K562 (cell line): ENCODE measurements at regions not wholly inside any gene's neighbourhood (a gene's known extent, or its start where the extent isn't known, plus 50 kb on each side); places are given as distances from the start of the nearest gene placed in this dataset.

ENCODE experiments used
- CHCHD3 ChIP-seq: fragments of 250-450 bp; sonication (Bioruptor Pico); IDR thresholded peaks from 2 replicates; pipeline ENCODE4 v2.1.2; 2022; ENCODE audit warnings: mild to moderate bottlenecking
- ETS2 ChIP-seq: IDR thresholded peaks from 2 replicates; pipeline ENCODE4 v1.6.1; 2016; ENCODE audit warnings: borderline replicate concordance, missing genetic modification characterization, mild to moderate bottlenecking, moderate library complexity, missing compliant biosample characterization; ENCODE audit not compliant: poor library complexity, severe bottlenecking
- JUNB ChIP-seq: fragments of 450-650 bp; formaldehyde crosslinking; conservative IDR thresholded peaks from 2 replicates; pipeline ENCODE4 v1.4.0; 2020; ENCODE audit warnings: mild to moderate bottlenecking
- MAFG ChIP-seq: fragments of 450-650 bp; conservative IDR thresholded peaks from 2 replicates; pipeline ENCODE4 v1.6.1; 2016; ENCODE audit warnings: missing genetic modification characterization, missing compliant biosample characterization
- NFATC3 ChIP-seq: fragments of 450-650 bp; IDR thresholded peaks from 2 replicates; pipeline ENCODE4 v1.6.1; 2017; ENCODE audit warnings: mild to moderate bottlenecking
- PHF21A ChIP-seq: fragments of 450-650 bp; IDR thresholded peaks from 2 replicates; pipeline ENCODE4 v1.6.1; 2017; ENCODE audit warnings: low read depth, borderline replicate concordance
- PYGO2 ChIP-seq: fragments of 450-650 bp; IDR thresholded peaks from 2 replicates; pipeline ENCODE4 v1.6.1; 2016; ENCODE audit warnings: mild to moderate bottlenecking, missing genetic modification characterization, moderate library complexity, missing compliant biosample characterization
- SIN3A ChIP-seq, 2 experiments: fragments of 150-350 bp in 1 of 2; IDR thresholded peaks; 2 replicates each; pipeline ENCODE4 v1.6.1; 2011 to 2016; ENCODE audit warnings: borderline replicate concordance in 2 of 2, low read depth in 2 of 2, low read length in 2 of 2, mild to moderate bottlenecking in 2 of 2, moderate library complexity in 2 of 2; ENCODE audit not compliant: control insufficient read depth in 1 of 2
- SLC30A9 ChIP-seq: fragments of 250-450 bp; sonication (Bioruptor Pico); IDR thresholded peaks from 2 replicates; pipeline ENCODE4 v1.8.0; 2022; ENCODE audit warnings: mild to moderate bottlenecking, moderate library complexity
- SMARCA5 ChIP-seq: fragments of 450-650 bp; IDR thresholded peaks from 2 replicates; pipeline ENCODE4 v1.6.1; 2016
- SREBF2 ChIP-seq: sonication (generic); formaldehyde crosslinking; IDR thresholded peaks from 2 replicates; pipeline ENCODE4 v1.4.0; 2020; ENCODE audit warnings: mild to moderate bottlenecking, missing genetic modification reagents
- TAF7 ChIP-seq: fragments of 450-650 bp; IDR thresholded peaks from 2 replicates; pipeline ENCODE4 v1.6.1; 2016; ENCODE audit warnings: missing genetic modification characterization, missing compliant biosample characterization
- TCF7 ChIP-seq: sonication (generic); IDR thresholded peaks from 2 replicates; pipeline ENCODE4 v1.6.1; 2016; ENCODE audit warnings: antibody characterized with exemption, borderline replicate concordance
- TFAM ChIP-seq: fragments of 250-450 bp; sonication (Bioruptor Pico); conservative IDR thresholded peaks from 2 replicates; pipeline ENCODE4 v1.5.0; 2021; ENCODE audit warnings: mild to moderate bottlenecking, moderate library complexity
- TGIF2 ChIP-seq: sonication (generic); formaldehyde crosslinking; IDR thresholded peaks from 2 replicates; pipeline ENCODE4 v1.8.1; 2022; ENCODE audit warnings: mild to moderate bottlenecking, missing genetic modification reagents, moderate library complexity
- ZBTB17 ChIP-seq: fragments of 450-650 bp; formaldehyde crosslinking; IDR thresholded peaks from 2 replicates; pipeline ENCODE4 v1.4.0; 2020; ENCODE audit warnings: mild to moderate bottlenecking
- ZFP1 ChIP-seq: fragments of 450-650 bp; formaldehyde crosslinking; IDR thresholded peaks from 2 replicates; pipeline ENCODE4 v1.4.0; 2020; ENCODE audit warnings: mild to moderate bottlenecking, mixed read lengths
- ZKSCAN1 ChIP-seq: fragments of 150-350 bp; IDR thresholded peaks from 2 replicates; pipeline ENCODE4 v1.6.1; 2016; ENCODE audit warnings: low read depth, low read length
- ZNF212 ChIP-seq: fragments of 450-650 bp; formaldehyde crosslinking; IDR thresholded peaks from 2 replicates; pipeline ENCODE4 v1.4.0; 2020; ENCODE audit warnings: mild to moderate bottlenecking
- ZNF316 ChIP-seq: fragments of 450-650 bp; IDR thresholded peaks from 2 replicates; pipeline ENCODE4 v1.6.1; 2016
- ZNF384 ChIP-seq: IDR thresholded peaks from 2 replicates; pipeline ENCODE4 v1.6.1; 2012; ENCODE audit warnings: low read depth, low read length, improper control_type of control experiment
- ZNF589 ChIP-seq: fragments of 200-800 bp; sonication (Bioruptor generic); IDR thresholded peaks from 2 replicates; pipeline ENCODE4 v1.6.1; 2016; ENCODE audit warnings: low read depth, missing genetic modification characterization, missing compliant biosample characterization
- TF ChIP-seq, protein P1 (sequence below): IDR thresholded peaks from 2 replicates; pipeline ENCODE4 v1.6.1; 2012; ENCODE audit warnings: low read depth, low read length, improper control_type of control experiment, borderline replicate concordance
- TF ChIP-seq, protein P2 (sequence below): sonication (generic); formaldehyde crosslinking; IDR thresholded peaks from 2 replicates; pipeline ENCODE4 v1.8.1; 2023; ENCODE audit warnings: mild to moderate bottlenecking, missing genetic modification reagents
- TF ChIP-seq, protein P3 (sequence below): sonication (generic); formaldehyde crosslinking; IDR thresholded peaks from 2 replicates; pipeline ENCODE4 v1.8.1; 2023; ENCODE audit warnings: mild to moderate bottlenecking, missing genetic modification reagents
- TF ChIP-seq, protein P4 (sequence below): fragments of 450-650 bp; IDR thresholded peaks from 2 replicates; pipeline ENCODE4 v1.6.1; 2016; ENCODE audit warnings: antibody characterized with exemption

DNA sequence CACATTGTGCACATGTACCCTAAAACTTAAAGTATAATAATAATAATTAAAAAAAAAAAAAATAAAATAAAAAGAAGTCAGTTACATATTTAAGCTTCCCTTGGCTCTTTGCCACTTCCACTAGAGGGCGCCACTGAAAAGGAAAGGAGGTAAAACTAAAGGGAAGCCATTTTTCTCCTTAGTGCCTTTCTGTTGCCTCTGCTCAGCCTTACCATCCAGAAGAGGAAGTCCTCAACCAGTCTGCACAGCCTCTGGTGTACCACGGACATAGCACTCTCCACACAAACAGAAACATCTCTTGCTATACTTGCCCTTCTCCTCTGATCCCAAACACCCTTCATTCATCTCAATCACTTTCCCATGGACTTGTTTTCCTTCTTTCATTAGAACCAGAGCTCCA lies 169.0 kb upstream of the EEA1 start (continued):
- peak; percentile 76; the same call in 1 of the 2 replicates for TF ChIP-seq SMARCA5
- TF ChIP-seq PYGO2 (tag), result peak; percentile 64
- no peak for TF ChIP-seq JUNB (CRISPR knock-in tag)
- TF ChIP-seq NFATC3, result no peak
- no peak for TF ChIP-seq SIN3A (IDR thresholded peaks at IDR 0.05; ENCODE audit: borderline replicate concordance in 2 of 2, control insufficient read depth in 1 of 2, low read depth in 2 of 2, low read length in 2 of 2)
- TF ChIP-seq ZNF212 (CRISPR knock-in tag), result no peak
- TF ChIP-seq ETS2 (tag), result no peak
- TF ChIP-seq ZNF384, result 0 out of 2 replicates have a peak, but pooled peaks have one; percentile 25
- TF ChIP-seq, protein P1, sequence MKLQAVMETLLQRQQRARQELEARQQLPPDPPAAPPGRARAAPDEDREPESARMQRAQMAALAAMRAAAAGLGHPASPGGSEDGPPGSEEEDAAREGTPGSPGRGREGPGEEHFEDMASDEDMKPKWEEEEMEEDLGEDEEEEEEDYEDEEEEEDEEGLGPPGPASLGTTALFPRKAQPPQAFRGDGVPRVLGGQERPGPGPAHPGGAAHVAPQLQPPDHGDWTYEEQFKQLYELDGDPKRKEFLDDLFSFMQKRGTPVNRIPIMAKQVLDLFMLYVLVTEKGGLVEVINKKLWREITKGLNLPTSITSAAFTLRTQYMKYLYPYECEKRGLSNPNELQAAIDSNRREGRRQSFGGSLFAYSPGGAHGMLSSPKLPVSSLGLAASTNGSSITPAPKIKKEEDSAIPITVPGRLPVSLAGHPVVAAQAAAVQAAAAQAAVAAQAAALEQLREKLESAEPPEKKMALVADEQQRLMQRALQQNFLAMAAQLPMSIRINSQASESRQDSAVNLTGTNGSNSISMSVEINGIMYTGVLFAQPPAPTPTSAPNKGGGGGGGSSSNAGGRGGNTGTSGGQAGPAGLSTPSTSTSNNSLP, result no peak
- TF ChIP-seq SLC30A9, result no peak
- TF ChIP-seq, protein P2, sequence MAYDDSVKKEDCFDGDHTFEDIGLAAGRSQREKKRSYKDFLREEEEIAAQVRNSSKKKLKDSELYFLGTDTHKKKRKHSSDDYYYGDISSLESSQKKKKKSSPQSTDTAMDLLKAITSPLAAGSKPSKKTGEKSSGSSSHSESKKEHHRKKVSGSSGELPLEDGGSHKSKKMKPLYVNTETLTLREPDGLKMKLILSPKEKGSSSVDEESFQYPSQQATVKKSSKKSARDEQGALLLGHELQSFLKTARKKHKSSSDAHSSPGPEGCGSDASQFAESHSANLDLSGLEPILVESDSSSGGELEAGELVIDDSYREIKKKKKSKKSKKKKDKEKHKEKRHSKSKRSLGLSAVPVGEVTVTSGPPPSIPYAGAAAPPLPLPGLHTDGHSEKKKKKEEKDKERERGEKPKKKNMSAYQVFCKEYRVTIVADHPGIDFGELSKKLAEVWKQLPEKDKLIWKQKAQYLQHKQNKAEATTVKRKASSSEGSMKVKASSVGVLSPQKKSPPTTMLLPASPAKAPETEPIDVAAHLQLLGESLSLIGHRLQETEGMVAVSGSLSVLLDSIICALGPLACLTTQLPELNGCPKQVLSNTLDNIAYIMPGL (CRISPR knock-in tag), result no peak
- no peak for TF ChIP-seq ZBTB17 (CRISPR knock-in tag)
- no peak for TF ChIP-seq CHCHD3 (CRISPR knock-in tag)
- TF ChIP-seq SREBF2 (CRISPR knock-in tag), result no peak
- TF ChIP-seq TCF7, result no peak
- no peak for TF ChIP-seq ZNF316
- no peak for TF ChIP-seq MAFG (tag)
- TF ChIP-seq ZFP1 (CRISPR knock-in tag), result no peak
- TF ChIP-seq, protein P3, sequence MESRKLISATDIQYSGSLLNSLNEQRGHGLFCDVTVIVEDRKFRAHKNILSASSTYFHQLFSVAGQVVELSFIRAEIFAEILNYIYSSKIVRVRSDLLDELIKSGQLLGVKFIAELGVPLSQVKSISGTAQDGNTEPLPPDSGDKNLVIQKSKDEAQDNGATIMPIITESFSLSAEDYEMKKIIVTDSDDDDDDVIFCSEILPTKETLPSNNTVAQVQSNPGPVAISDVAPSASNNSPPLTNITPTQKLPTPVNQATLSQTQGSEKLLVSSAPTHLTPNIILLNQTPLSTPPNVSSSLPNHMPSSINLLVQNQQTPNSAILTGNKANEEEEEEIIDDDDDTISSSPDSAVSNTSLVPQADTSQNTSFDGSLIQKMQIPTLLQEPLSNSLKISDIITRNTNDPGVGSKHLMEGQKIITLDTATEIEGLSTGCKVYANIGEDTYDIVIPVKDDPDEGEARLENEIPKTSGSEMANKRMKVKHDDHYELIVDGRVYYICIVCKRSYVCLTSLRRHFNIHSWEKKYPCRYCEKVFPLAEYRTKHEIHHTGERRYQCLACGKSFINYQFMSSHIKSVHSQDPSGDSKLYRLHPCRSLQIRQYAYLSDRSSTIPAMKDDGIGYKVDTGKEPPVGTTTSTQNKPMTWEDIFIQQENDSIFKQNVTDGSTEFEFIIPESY (CRISPR knock-in tag), result no peak
- TF ChIP-seq TFAM, result no peak
- TF ChIP-seq, protein P4, sequence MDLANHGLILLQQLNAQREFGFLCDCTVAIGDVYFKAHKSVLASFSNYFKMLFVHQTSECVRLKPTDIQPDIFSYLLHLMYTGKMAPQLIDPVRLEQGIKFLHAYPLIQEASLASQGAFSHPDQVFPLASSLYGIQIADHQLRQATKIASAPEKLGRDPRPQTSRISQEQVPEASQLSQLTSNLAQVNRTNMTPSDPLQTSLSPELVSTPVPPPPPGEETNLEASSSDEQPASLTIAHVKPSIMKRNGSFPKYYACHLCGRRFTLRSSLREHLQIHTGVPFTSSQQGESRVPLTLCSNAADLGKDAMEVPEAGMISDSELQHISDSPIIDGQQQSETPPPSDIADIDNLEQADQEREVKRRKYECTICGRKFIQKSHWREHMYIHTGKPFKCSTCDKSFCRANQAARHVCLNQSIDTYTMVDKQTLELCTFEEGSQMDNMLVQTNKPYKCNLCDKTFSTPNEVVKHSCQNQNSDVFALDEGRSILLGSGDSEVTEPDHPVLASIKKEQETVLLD, result no peak
- peak; percentile 59 for TF ChIP-seq TAF7 (tag)
- no peak for TF ChIP-seq PHF21A
- no peak for TF ChIP-seq ZKSCAN1
- no peak for TF ChIP-seq TGIF2 (CRISPR knock-in tag)
- 0 out of 2 replicates have a peak, but pooled peaks have one; percentile 41 for TF ChIP-seq ZNF589 (CRISPR knock-in tag)
